ENCODE measurements at regions not wholly inside any gene's neighbourhood (a gene's known extent, or its start where the extent isn't known, plus 50 kb on each side); places are given as distances from the start of the nearest gene placed in this dataset.

GRCh38 chr11:123306531-123306930, 111.5 kb upstream of the CLMP start:
- no peak for DNase-seq (ENCODE audit: low read depth in 1 of 2, low spot score in 1 of 2)
- no peak for TF ChIP-seq JUND (IDR thresholded peaks at IDR 0.05; ENCODE audit: low read depth)
- in situ Hi-C loops (cut with HindIII; ENCODE audit: low pct_unique_long_range_greater_than_20kb, low sequenced_read_pairs), result no loop called here

GRCh38 chr11:123305601-123306375, 110.7 kb upstream of the CLMP start:
- in situ Hi-C loops (cut with HindIII; ENCODE audit: low pct_unique_long_range_greater_than_20kb, low sequenced_read_pairs), result no loop called here
- DNase-seq (ENCODE audit: low read depth in 1 of 2, low spot score in 1 of 2), result no peak
- no peak for TF ChIP-seq JUND (IDR thresholded peaks at IDR 0.05; ENCODE audit: low read depth)

- no peak for TF ChIP-seq JUND (IDR thresholded peaks at IDR 0.05; ENCODE audit: low read depth)
- in situ Hi-C loops (cut with HindIII; ENCODE audit: low pct_unique_long_range_greater_than_20kb, low sequenced_read_pairs), result no loop called here
- no peak for DNase-seq (ENCODE audit: low read depth in 1 of 2, low spot score in 1 of 2)
Observed at GRCh38 chr11:123304828-123305466, 109.9 kb upstream of the CLMP start.

GRCh38 chr11:123303924-123304323, 108.9 kb upstream of the CLMP start:
- peak in 1 of 2 experiments; percentile 35 for DNase-seq (ENCODE audit: low read depth in 1 of 2, low spot score in 1 of 2)
- no peak for TF ChIP-seq JUND (IDR thresholded peaks at IDR 0.05; ENCODE audit: low read depth)
- in situ Hi-C loops (cut with HindIII; ENCODE audit: low pct_unique_long_range_greater_than_20kb, low sequenced_read_pairs), result no loop called here

GRCh38 chr11:123302751-123303195, 107.7 kb upstream of the CLMP start:
- in situ Hi-C loops (cut with HindIII; ENCODE audit: low pct_unique_long_range_greater_than_20kb, low sequenced_read_pairs), result no loop called here
- DNase-seq (ENCODE audit: low read depth in 1 of 2, low spot score in 1 of 2), result no peak
- TF ChIP-seq JUND (IDR thresholded peaks at IDR 0.05; ENCODE audit: low read depth), result no peak

- TF ChIP-seq JUND (IDR thresholded peaks at IDR 0.05; ENCODE audit: low read depth), result no peak
- DNase-seq (ENCODE audit: low read depth in 1 of 2, low spot score in 1 of 2), result peak; percentile 67 to 74
- in situ Hi-C loops (cut with HindIII; ENCODE audit: low pct_unique_long_range_greater_than_20kb, low sequenced_read_pairs), result no loop called here
Observed at GRCh38 chr11:123301696-123302400, 106.8 kb upstream of the CLMP start.

GRCh38 chr11:123301013-123301591, 106.1 kb upstream of the CLMP start:
- peak in 1 of 2 experiments; percentile 49 for DNase-seq (ENCODE audit: low read depth in 1 of 2, low spot score in 1 of 2)
- TF ChIP-seq JUND (IDR thresholded peaks at IDR 0.05; ENCODE audit: low read depth), result no peak
- in situ Hi-C loops (cut with HindIII; ENCODE audit: low pct_unique_long_range_greater_than_20kb, low sequenced_read_pairs), result no loop called here

GRCh38 chr11:123299721-123300120, 104.7 kb upstream of the CLMP start:
- TF ChIP-seq JUND (IDR thresholded peaks at IDR 0.05; ENCODE audit: low read depth), result no peak
- no peak for DNase-seq (ENCODE audit: low read depth in 1 of 2, low spot score in 1 of 2)
- in situ Hi-C loops (cut with HindIII; ENCODE audit: low pct_unique_long_range_greater_than_20kb, low sequenced_read_pairs), result no loop called here

GRCh38 chr11:123298488-123299447, 103.7 kb upstream of the CLMP start:
- no peak for TF ChIP-seq JUND (IDR thresholded peaks at IDR 0.05; ENCODE audit: low read depth)
- DNase-seq (ENCODE audit: low read depth in 1 of 2, low spot score in 1 of 2), result no peak
- in situ Hi-C loops (cut with HindIII; ENCODE audit: low pct_unique_long_range_greater_than_20kb, low sequenced_read_pairs), result no loop called here

GRCh38 chr11:123292647-123293046, 97.6 kb upstream of the CLMP start:
- in situ Hi-C loops (cut with HindIII; ENCODE audit: low pct_unique_long_range_greater_than_20kb, low sequenced_read_pairs), result no loop called here

GRCh38 chr11:123291201-123291869, 96.3 kb upstream of the CLMP start:
- in situ Hi-C loops (cut with HindIII; ENCODE audit: low pct_unique_long_range_greater_than_20kb, low sequenced_read_pairs), result no loop called here
- no peak for DNase-seq (ENCODE audit: low read depth in 1 of 2, low spot score in 1 of 2)
- TF ChIP-seq JUND (IDR thresholded peaks at IDR 0.05; ENCODE audit: low read depth), result no peak

More at GRCh38 chr11:123292647-123293046, 97.6 kb upstream of the CLMP start:
- DNase-seq (ENCODE audit: low read depth in 1 of 2, low spot score in 1 of 2), result no peak
- no peak for TF ChIP-seq JUND (IDR thresholded peaks at IDR 0.05; ENCODE audit: low read depth)
